ENCODE measurements at regions not wholly inside any gene's neighbourhood (a gene's known extent, or its start where the extent isn't known, plus 50 kb on each side); places are given as distances from the start of the nearest gene placed in this dataset.
A peak's percentile ranks its signal among the peaks of the same experiment; 100 is the strongest.

DNA sequence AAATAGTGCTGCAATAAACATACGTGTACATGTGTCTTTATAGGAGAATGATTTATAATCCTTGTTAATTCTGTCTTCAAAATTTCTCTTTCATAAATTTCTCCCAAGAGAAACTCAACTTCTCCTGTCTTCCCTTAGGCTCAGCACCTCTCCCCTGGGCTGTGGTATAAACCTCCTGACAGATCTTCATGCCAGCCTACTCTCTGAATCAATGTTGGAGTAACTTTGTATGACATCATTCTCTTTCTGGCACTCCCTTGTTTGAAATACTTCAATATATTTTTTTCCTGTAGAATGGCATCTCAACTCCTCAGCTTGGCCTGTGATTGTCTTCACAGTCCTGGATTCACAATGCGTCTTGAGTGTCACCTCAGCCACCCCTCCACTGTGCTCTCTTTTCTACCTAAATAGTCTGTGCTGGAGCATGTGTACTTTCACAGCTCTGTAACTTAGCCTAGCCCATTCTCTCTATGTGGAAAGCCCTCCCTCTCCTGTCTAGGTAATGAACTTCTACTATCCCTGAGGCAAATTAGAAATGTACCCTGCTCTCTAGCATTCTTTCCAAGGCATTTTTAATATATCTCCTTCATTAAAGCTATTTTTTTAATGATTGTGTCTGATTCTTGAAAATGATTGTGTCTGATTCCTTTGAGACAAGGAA, 649.9 kb upstream of the FANCL start:
- DNase-seq (ENCODE audit: low read depth, low spot score): no peak

DNA sequence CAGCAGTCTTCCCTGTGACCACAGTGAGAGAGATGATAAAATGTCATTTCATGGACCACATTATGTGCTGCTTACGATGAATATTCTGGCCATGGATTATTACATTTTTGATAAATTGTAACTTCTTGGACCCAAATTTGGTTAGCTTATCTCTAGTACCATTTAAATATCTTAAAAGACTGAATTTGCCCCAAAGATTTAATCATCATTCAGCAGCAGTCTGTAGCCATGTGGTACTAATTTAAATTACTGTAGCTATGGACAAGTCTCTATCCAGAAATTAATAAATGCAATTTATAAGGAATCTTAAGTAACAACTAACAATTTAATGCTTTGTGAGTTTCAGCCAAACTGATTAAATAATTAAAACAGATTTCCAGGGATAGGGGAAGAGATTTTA, 644.9 kb upstream of the FANCL start:
- no peak for DNase-seq (ENCODE audit: low read depth, low spot score)

DNA sequence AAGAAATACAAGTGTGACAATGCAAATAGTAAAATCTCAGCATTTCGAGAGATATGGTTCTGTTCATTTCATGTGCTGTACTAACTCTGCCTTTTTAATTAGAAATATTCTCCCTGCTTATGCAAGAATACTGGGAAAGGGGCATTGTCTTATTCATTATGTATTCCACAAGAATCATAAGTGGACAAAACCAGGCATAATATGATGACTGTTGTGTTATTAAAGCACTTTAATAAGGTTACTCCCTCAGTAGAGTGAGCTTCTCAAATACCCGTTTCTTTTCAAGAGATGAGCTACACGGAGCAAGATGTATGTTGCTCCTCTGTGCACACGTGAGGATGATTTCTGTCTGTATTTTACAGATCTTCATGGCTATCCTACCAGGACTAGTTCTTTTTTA, 638.7 kb upstream of the FANCL start:
- DNase-seq (ENCODE audit: low read depth, low spot score): no peak

DNA sequence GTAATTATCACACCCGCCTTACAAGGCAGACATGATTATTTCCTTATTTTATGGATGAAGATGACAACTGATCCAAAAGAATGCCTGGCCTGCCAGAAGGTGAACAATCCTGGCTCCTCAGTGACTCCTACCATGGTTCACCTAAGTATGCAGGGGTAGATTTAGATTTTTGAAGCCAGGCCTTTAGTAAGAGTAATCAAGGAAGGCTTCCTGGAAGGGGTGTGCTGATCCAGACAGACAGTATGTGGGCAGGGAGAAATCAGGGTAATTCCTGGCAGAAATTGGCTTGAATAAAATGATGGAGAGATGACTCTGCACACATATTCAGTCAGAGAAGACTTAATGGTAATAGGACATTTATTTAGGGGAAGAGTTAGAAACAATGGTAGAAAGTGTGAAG, 637.7 kb upstream of the FANCL start:
- no peak for DNase-seq (ENCODE audit: low read depth, low spot score)

DNA sequence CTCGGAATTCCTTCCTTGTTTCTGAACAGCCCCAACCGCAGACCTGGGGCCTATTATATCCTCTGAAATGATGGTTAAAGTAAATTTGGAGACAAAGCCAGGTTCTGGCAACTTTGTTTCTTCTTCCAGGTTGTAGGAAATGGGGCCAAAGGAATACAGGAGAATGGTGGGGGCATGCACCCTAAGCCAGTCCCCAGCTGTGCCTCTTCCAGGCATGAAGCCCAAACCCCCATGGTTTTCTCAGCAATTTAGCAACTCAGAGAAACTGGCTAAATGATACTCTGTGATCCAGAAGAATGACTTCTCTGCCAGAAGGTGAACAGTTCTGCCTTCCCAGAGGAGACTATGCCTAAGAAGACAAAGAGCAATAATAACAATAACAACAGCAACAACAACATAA, 635.0 kb upstream of the FANCL start:
- no peak for DNase-seq (ENCODE audit: low read depth, low spot score)

DNA sequence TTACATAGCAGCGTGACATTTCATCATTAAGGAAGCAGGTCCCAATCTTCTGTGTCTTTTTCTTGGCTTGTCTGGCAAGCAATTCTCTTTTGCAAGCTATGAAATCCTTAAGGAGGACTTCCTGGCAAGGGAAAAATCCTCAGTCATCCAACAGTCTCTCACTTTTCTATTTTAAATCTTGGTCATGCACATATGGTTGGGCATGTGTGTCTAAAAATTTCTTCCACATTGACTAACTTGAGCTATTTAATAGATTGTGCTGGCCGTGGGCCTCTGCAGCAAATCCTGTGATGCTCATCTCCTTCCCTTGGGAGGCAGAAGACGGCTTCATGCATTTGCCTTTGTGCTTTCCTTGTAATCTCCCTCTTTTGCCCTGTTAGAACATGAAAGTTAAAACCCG, 634.3 kb upstream of the FANCL start:
- DNase-seq (ENCODE audit: low read depth, low spot score): no peak

DNA sequence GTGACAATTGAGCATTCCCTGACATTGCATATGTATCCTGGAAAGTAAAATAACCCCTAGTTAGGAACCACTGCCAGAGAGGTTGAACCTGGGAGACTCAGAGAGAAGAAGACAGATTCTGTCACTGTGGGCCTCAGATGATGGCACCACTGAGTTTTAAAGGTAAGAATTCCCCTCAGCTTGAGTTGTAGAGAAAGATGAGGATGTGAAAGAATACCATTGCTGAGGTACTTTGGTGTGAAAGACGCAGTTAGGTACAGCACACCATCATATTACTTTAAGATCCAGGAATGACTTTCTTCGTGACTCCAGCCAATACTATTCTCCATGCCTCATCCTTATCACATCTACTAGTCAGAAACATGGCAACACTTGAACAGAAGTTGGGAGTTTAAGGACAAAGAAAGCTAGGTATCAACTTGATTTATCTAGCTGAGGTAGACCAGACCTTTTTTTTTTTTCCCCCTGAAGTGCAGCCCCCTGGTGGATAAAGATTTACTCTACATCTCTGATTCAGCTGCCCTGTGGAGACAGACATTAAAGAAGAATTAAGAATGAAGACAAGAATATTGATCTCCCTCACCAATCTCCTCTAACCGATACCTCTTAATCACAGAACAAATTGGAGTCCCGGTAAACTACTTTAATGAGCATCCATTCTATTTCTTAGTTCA, 630.5 kb upstream of the FANCL start:
- DNase-seq (ENCODE audit: low read depth, low spot score): no peak

DNA sequence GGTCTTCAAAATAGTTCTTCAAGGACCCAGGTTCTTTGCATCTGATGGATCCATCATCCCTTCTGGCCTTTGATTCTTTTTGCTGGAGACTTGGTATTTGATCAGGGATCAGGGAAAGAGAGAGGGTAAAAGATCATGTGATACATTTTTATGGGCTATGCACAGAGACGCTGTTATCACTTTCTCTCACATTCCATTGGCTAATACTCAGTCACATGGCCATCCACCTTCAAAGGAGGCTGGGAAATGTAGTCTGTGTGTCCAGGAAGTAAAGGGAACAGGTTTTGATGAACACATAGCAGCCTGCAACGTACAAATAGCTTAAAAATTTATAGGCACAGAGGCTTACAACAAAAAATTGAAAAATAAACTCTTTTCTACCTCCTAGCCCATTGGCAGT, 629.6 kb upstream of the FANCL start:
- no peak for DNase-seq (ENCODE audit: low read depth, low spot score)

DNA sequence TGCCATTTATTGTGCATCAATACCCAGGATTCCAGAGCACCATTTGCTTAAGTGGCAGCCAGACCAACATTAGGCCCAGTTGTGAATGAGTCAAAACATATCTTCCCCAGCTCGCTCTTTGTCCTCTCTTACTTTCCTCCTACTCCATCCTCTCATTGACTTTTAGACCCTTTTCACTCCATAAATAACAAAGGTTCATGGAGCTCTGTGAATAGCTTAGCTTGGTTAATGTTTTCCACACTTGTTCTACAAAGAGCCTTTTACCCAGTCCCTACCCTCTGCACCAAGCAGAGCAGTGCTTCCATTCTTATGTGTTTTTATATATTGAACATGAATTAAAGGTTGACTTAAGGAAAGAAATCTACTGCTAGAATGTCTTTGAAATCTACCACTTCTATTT, 625.8 kb upstream of the FANCL start:
- no peak for DNase-seq (ENCODE audit: low read depth, low spot score)

DNA sequence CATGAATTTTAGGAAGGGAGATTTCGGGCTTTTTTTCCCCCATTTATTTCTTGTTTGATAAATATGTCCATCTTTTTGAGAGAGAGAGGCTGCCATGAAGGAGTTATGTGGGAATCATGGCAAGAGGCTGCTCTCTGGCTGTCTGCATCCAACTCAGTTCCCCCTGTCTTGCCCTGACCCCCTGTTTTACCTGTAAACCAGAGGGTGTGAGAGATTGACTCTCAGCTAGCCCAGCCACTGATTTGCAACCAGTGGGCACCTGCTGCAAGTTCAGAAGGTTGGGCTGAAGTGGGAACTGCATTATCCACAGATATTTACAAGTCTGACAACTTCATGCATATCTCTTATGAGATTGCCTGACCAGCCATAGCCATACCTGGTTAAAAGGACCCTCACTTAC, 625.4 kb upstream of the FANCL start:
- DNase-seq (ENCODE audit: low read depth, low spot score): no peak

DNA sequence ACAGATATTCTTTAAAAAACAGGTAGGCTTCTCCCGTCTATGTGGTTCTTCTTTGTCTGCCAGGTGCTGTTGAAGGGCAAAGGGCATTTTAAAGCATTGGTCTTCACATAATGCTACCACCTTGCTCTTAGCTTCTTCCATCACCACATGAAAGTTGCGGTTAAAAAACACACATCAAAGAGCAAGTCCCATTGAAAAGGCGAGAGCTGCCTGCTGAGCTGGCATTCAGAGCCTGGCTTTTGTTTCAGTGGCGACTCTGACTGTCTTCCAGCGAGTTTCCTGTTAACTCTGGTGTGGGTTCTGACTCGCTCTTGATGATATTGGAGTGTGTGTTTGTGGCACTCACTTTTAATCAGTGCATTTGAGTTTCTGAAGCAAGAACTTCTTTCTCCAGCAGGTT, 624.9 kb upstream of the FANCL start:
- peak; percentile 75 for DNase-seq (ENCODE audit: low read depth, low spot score)

DNA sequence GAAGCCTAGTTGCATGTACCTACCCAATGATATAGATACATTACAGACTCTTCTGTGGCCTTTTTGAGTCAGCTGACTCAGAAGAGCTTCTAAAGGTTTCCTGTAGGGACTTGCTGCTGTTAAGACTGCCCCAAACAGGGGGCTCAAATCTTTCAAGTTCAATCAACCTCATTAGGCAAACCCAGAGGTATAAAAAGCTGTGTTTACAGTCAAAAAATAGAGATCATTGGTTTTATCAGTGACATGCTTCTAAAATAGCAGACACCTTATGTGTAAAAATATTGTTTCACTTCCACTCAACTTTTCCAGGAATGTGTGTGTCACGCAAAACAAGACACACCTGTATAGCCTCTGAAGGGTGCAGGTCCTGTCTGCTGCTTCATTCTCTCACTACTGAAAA, 624.3 kb upstream of the FANCL start:
- DNase-seq (ENCODE audit: low read depth, low spot score): no peak

DNA sequence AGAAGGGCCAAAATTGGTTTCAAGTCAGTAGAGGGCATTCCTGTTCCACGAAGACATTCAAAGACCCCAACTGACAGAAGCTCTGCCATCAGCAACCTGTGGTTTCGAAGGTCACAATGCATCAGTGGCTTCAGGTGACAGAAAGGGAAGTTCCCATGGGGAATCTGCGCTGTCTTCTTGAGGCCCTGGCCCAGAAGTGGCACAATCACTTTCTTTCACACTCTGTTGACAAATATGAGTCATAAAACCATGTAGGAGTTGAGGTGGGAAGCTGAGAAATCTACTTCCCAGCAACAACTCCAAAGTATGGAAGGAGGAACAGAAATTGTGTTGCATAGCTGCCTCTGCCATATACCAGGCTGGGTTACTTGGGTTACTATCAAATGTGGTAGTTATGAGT, 621.1 kb upstream of the FANCL start:
- no peak for DNase-seq (ENCODE audit: low read depth, low spot score)

DNA sequence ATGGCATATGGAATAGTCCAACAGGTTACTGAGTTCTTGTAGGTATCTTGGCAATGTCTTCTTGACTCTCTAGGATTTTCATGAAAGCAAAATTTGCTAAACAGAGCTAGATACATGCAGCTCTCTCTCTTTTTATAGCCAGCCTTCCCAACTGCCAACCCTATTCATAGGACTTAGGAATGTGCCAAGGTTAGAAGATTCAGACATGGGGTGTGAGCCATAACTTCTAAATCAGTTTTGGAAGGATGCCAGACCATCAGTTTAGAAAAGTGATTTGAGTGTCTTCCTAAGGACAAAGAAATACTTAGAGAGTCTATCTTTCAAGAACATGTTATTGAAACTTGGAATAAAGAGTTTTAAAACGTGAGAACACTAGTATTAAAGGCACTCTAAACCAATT, 619.5 kb upstream of the FANCL start:
- no peak for DNase-seq (ENCODE audit: low read depth, low spot score)

DNA sequence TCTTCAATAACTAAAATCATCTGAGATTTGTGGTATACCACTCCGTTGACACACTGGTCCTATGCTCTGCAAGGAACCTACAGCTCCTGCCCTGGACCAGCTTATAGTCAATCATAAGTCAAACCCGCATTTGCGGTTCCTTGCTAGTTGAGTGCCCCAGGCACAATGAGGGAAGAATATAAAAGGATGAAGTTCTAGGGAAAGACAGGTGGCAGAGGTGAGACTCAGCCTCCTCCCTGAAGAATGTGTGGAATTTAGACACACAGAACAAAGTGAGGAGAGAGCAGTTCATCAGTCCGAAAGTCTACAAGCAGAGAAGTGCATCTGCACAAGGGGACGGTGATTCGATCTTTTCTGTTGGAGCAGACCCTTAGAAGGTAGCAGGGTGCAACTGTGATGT, 615.0 kb upstream of the FANCL start:
- DNase-seq (ENCODE audit: low read depth, low spot score): peak; percentile 52

DNA sequence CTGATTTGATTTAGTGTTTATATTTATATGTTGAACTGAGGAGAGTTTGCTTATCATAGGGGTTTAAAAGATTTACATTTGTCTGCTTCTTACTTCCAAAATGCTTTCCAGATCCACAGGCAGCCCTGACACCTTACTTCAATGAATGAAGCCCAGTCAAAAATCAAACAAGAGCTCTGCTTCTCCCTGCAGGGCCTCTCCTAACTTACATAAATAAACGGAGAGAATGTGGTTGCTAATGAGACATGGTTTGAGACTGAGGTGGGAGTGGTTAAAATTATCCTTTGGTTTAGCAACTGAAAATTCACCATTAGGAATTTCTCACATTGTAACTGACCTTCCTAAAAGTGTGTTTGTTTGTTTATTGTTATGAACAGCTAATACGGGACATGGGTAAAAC, 612.3 kb upstream of the FANCL start:
- no peak for DNase-seq (ENCODE audit: low read depth, low spot score)

DNA sequence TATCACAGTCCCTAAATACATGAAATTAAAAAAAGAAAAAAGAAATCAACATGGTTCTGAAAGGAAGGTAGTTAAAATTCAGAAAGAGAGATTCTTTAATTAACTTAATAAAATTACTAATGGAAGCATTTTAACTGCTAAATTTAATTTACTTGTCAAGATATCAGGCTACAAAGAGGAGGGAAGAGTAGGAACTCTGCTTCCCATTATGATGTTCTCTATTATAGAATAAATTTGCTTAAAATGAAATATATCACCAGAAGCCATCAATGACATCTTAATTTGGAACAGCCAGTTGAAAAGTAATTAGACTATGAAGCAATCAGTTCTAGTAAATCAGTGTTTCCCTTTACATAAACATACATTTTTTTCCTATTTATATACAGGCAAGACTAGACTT, 611.8 kb upstream of the FANCL start:
- no peak for DNase-seq (ENCODE audit: low read depth, low spot score)

DNA sequence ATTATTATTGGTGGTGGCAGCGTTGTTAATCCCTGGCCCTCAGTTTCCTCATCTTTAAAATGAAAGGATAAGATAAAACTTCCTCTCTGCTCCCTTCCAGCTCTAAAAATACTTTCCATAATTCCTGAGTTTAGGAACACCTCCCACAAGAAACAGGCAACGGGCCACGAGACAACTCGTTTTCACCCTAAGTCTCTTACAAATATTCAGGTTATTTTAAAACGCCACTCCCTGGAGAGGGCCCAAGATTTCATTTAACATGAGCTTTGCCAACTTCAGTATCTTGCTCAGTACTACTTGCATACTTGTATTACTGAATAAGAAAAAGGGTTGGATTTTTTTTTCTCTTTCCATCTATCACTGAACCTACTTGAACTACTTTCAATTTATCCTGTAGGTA, 611.1 kb upstream of the FANCL start:
- no peak for DNase-seq (ENCODE audit: low read depth, low spot score)

DNA sequence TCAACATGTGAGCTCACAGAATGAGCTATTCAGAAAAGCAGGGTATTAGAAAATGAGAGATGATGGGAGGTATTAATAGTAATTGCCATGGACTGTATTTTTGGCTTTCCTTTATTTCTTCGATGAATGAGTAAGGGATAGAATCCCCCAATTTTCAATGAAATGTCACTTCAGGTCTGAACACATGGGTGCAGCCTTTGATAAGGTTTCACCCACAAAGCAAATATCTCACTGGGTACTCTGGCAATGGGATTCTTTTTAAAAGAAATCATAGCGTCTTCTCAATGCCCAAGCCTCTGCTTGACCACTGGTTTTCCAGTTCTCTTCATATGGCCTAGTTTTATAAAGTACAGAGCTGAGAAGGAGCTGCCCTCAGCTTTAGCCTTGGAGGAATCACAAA, 610.5 kb upstream of the FANCL start:
- DNase-seq (ENCODE audit: low read depth, low spot score): no peak

DNA sequence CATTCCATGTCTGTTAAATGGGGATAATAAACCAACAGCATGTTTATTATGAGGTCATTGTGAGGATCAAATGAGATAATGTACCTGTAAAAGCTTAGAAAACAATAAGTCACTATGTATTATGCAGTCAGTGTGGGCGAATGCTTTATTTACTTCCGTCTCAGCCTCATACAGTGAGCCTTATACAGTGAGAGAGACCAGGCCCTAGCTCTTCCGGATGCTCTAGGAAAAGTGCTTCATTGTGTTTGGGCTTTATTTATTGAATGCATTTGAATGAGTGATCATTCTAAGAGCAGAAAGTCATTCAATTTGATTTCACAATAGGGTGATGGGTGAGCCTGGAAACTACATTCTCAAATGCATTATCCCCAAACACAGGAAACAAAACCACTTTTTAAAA, 603.9 kb upstream of the FANCL start:
- no peak for DNase-seq (ENCODE audit: low read depth, low spot score)

DNA sequence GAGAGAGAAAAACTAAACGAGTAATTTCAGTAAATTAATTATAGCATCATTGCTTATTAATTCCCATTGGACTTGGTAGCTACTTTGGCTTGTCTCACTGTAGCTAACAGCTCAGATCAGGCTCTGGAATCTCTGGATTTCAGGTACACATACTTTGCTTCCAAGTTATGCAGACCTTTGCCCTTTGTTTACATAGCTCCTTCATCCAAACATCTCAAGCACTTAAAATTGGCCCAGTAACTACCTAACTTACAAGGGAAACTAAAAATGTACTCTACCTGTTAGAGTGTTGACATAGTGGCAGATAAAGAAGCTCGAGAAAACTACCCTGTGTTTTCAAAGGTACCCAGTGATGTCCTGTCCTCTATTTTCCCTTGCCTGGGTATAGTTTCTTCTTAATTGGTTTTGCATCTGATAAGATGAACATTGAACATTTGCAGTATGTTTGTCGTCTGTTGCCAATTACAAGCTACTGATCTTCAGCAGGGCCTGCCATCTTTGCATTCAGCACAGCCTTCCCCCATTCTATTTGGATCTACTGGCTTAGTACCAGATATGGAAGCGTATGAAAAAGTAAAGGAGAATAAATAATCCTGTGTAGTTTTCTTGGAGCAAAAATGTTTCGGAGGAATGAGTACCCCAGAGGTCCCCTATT, 601.5 kb upstream of the FANCL start:
- DNase-seq (ENCODE audit: low read depth, low spot score): no peak

DNA sequence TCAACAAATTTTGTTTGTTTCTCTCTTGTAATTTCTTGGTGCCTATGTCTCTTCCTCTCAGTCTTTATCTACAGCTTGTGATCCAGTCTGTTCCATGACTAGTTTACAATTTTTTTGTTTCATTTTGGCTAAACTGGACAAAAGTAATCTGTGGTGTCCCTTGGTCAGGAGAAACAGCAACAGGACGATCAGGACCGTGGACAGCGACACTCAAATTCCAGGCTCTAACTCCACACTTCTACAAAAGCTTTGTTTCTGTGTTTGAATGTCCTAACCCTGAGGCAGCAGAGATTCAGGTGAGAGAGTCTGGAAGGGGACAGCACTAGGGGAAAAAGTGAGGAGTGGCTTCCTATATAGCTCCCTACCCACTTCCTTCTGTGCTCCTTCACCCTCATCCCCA, 593.3 kb upstream of the FANCL start:
- DNase-seq (ENCODE audit: low read depth, low spot score): peak; percentile 33

DNA sequence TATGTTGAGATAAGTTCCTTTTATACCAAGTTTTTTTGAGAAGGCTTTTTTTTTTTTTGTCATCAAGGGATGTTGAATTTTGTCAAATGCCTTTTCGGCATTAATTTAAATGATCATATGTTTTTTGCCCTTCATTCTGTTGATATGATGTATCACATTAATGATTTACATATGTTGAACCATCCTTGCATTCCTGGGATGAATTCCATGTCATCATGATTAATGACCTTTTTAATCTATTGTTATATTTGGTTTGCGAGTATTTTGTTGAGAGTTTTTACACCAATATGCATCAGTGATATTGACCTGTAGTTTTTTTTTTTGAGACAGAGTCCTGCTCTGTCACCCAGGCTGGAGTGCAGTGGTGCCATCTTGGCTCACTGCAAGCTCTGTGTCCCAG, 585.7 kb upstream of the FANCL start:
- no peak for DNase-seq (ENCODE audit: low read depth, low spot score)

Data from iPS DF 19.7 (cell line).